ENCODE measurements at regions not wholly inside any gene's neighbourhood (a gene's known extent, or its start where the extent isn't known, plus 50 kb on each side); places are given as distances from the start of the nearest gene placed in this dataset.

DNA sequence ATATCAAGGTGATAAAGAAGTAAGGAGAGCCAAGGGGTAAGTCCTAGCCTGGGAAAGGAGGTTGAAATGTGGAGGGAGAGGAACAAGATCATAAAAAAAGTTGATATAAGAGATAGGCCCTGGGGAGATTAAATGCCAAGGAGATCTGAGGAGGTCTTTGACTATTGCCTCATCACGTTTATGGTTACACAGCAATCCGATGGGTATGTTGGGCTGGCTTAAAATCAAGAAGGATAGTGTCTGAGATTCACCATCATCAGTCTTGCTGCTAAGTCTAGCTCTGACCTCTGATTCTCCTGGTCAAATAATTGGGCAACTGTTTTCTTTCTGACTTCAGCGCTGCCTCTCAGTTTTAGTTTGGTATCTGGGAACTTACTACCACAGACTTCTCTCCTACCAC, 416.3 kb downstream of the GPATCH2 start:
- TF ChIP-seq POLR2A (IDR thresholded peaks at IDR 0.05; ENCODE audit: low read length) (no peak), GATA1 (IDR thresholded peaks at IDR 0.05; ENCODE audit: low read depth, low read length) (no peak)
